ENCODE measurements at regions not wholly inside any gene's neighbourhood (a gene's known extent, or its start where the extent isn't known, plus 50 kb on each side); places are given as distances from the start of the nearest gene placed in this dataset.

DNA sequence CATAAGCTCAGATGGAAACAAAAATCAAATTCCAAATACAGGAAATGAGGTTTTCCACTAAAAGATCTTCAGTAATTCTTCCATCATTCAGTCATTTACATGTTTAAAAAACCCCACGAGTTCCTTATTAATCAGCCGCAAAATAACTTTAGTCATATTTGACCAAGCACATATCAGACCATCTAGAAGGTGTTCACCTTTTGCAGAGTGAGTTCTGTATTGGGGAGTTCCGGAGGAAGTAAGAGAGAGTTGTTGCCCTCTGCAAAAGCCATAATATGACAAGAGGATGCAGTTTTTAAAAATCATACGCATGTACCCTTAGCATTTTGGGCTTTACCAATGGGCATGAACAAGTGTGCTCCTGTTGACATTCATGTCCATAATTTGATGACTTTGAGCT is 61.6 kb downstream of the CCR1 start:
- Mint-ChIP-seq H3K27me3 (ENCODE audit: low read depth) (peaks cover 3% of the 10 kb centered on the region), H3K4me1 (ENCODE audit: low read depth) (peaks cover 13% of the 10 kb centered on the region), H3K9me3 (no peaks in the 10 kb centered on the region), H3K4me3 (no peak overlapping the region), H3K36me3 (ENCODE audit: insufficient read depth) (no peaks in the 10 kb centered on the region)
- ATAC-seq = no peak
- DNase-seq = no peak

DNA sequence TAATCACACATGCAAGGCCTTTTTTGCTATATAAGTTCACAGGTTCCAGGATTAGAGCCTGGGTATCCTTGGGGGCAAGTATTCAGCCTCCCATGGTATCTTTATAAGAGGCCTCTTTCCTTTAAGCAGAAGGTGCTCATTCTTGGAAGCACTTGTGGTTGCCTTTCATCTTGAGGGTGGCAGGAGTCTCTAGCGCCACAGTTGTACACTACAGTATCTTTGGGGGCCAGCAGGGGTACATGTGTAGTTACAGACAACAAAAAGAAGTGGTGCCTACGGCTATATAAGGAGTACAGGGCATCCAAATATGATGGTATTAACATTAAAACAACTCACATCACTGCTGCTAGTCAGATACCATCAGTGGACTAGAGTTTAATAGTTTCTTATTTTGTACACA is 62.1 kb downstream of the CCR1 start:
- Mint-ChIP-seq H3K4me1 (ENCODE audit: low read depth) (peaks cover 13% of the 10 kb centered on the region), H3K4me3 (no peak overlapping the region), H3K9me3 (peaks cover 1% of the 10 kb centered on the region), H3K27me3 (ENCODE audit: low read depth) (peaks cover 3% of the 10 kb centered on the region), H3K36me3 (ENCODE audit: insufficient read depth) (no peaks in the 10 kb centered on the region)
- no peak for DNase-seq
- no peak for ATAC-seq

DNA sequence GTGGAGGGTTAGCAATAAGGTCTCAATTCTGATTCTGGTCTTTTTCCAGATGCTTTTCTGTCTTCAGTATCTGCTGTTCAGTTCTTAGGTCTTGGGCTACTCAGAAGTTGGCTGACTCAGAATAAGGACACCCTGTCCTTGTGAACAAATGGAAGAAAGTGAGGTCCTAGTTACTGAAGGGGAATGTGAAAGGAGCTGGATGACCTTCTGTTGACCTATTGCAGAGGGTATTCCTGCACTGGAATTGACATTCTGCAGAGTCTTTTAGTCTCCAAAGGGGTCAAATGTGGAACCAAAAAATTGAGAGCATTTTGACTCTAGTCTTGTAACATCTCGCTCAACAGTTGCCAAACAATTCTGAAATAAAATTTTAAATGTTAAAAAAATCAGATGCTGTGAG is 63.0 kb downstream of the CCR1 start:
- no peak for DNase-seq
- H3K9me3 Mint-ChIP-seq = peaks cover 3% of the 10 kb centered on the region
- peaks cover 13% of the 10 kb centered on the region for H3K4me1 Mint-ChIP-seq (ENCODE audit: low read depth)
- no peaks in the 10 kb centered on the region for H3K36me3 Mint-ChIP-seq (ENCODE audit: insufficient read depth)
- peaks cover 3% of the 10 kb centered on the region for H3K27me3 Mint-ChIP-seq (ENCODE audit: low read depth)
- H3K4me3 Mint-ChIP-seq = no peak overlapping the region
- ATAC-seq = no peak

DNA sequence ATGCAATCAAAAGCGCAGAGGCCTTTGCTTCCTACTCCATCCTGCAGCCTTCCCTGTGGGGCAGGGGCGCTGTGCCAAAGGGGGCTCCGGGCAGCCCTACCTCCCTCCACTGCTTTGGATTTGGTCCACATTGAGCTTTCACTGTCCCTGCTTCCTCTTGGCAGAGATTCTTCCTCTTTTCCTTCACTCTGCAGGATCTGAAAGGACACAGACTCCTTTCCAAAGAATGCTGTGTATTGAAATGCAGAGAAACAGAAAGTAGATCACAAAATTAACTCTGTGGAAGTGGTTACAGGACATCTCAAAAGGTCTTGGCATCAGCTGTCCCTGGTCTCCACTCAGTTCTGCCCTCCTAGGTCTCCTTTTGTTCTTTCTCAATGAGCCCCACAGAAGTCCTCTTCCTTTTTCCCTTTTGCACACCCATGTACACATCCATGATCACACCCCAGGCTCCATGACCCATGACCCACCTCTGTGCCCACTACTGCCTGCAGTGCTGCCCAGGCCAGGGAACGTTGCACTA is 64.1 kb downstream of the CCR1 start:
- Mint-ChIP-seq H3K27me3 (ENCODE audit: low read depth) (peaks cover 3% of the 10 kb centered on the region), H3K9me3 (peaks cover 3% of the 10 kb centered on the region), H3K4me1 (ENCODE audit: low read depth) (peaks cover 13% of the 10 kb centered on the region), H3K36me3 (ENCODE audit: insufficient read depth) (no peaks in the 10 kb centered on the region), H3K4me3 (no peak overlapping the region)
- DNase-seq = no peak
- ATAC-seq = no peak

DNA sequence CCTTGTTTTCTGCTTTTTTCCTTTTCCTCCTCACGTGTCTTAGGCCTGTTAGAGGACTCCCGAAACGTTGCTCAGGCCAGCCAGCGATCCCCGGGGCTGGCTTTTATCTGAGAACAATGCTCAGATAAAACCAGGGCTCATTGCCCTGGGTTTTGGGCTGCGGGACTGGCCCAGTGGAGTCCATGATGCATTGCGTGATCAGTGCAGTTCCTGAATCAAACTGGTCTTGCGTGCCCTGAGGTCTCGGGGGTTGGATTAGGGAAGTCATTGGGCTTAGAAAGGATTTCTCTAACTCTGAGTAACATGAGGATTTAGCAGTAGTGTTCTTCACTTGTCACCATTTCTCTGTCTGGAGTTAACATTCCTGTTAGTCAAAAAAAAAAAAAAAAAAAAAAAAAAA is 66.3 kb downstream of the CCR1 start:
- Mint-ChIP-seq H3K27me3 (ENCODE audit: low read depth) (peaks cover 3% of the 10 kb centered on the region), H3K4me3 (no peak overlapping the region), H3K9me3 (peaks cover 3% of the 10 kb centered on the region), H3K4me1 (ENCODE audit: low read depth) (peaks cover 11% of the 10 kb centered on the region), H3K36me3 (ENCODE audit: insufficient read depth) (no peaks in the 10 kb centered on the region)
- ATAC-seq (no peak), DNase-seq (no peak)

DNA sequence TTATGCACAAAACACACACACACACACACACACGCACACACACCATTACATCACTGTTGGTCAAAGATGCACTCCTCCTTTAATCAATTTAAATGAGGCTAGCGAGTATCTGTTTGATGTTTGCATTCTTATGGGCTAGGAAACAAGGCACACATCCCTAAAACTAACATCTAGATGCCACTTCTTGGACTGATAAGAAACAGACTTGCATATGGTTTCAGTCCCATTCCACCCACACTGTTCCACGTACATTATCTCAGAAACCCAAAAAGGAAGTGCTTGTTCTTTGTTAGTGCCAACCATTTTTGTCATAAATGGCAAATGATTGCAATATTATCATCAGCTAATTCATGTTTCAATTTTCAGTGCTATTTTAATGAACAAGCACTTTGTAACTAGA is 69.5 kb downstream of the CCR1 start:
- DNase-seq (no peak), ATAC-seq (no peak)
- Mint-ChIP-seq H3K9me3 (peaks cover 3% of the 10 kb centered on the region), H3K27me3 (ENCODE audit: low read depth) (no peaks in the 10 kb centered on the region), H3K4me1 (ENCODE audit: low read depth) (no peaks in the 10 kb centered on the region), H3K36me3 (ENCODE audit: insufficient read depth) (no peaks in the 10 kb centered on the region), H3K4me3 (no peak overlapping the region)

DNA sequence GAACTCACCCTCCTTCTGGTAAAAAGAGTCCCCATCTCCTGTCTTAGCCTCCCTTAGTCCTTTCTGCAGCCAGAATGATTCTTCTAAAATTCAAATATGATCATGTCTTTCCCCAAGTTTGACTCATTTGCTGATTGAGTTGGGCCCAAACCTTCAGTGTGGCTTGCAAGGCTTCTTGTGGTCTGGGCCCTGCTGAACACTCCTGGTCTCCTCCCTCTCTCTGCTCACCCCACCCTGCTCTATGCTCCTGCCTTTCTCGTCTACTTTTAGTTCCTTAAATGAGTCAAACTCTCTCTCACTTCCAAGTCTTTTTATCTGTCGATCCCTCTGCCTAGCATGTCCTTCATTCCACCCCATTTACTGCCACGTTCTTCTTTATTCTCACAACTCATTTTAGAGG is 72.6 kb downstream of the CCR1 start:
- Mint-ChIP-seq H3K9me3 (no peaks in the 10 kb centered on the region), H3K27me3 (ENCODE audit: low read depth) (no peaks in the 10 kb centered on the region), H3K4me1 (ENCODE audit: low read depth) (peaks cover 3% of the 10 kb centered on the region), H3K4me3 (no peak overlapping the region), H3K36me3 (ENCODE audit: insufficient read depth) (no peaks in the 10 kb centered on the region)
- no peak for ATAC-seq
- no peak for DNase-seq

DNA sequence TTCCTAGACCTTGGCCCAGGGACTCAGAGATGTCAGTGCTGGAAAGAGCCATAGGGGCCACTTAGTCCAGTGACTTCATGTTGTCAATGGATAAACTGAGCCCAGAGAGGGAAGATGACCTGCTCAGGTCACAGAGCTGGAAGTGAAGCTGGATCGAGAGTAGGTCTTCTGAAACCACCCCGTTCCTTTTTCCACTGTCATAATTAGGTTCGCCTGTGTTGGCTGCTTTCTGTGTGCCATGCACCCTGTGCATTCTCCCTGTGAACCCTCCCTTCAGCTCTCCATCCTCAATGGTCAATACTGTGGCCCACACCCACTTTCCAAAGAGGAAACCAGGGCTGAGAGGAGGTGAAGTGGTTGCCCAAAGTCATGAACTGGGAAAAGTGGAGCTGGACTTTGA is 74.8 kb downstream of the CCR1 start:
- Mint-ChIP-seq H3K4me1 (ENCODE audit: low read depth) (peaks cover 19% of the 10 kb centered on the region), H3K9me3 (no peaks in the 10 kb centered on the region), H3K27me3 (ENCODE audit: low read depth) (no peaks in the 10 kb centered on the region), H3K36me3 (ENCODE audit: insufficient read depth) (no peaks in the 10 kb centered on the region), H3K4me3 (no peak overlapping the region)
- no peak for ATAC-seq
- DNase-seq = no peak

DNA sequence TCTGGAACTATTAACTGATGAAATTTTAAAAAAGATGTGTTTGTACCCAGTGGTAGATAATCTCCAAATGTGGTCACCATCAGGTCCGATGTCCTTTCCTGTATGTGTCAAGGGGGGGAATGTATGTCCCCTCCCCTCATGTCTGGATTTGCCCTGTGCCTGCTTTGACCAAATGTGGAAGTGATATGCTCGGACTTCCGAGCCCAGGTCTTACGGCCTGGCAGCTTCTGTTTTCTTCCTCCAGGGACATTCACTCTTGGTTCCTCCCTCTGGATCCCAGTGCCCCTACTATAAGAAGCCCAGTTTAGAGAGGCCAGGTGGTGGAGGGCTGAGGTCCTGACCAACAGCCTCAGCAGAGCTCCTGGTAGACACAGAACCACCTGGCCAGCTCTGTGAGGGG is 75.5 kb downstream of the CCR1 start:
- H3K4me3 Mint-ChIP-seq = no peak overlapping the region
- no peaks in the 10 kb centered on the region for H3K27me3 Mint-ChIP-seq (ENCODE audit: low read depth)
- H3K9me3 Mint-ChIP-seq = no peaks in the 10 kb centered on the region
- ATAC-seq (no peak), DNase-seq (no peak)
- H3K36me3 Mint-ChIP-seq (ENCODE audit: insufficient read depth) = no peaks in the 10 kb centered on the region
- peaks cover 19% of the 10 kb centered on the region for H3K4me1 Mint-ChIP-seq (ENCODE audit: low read depth)

DNA sequence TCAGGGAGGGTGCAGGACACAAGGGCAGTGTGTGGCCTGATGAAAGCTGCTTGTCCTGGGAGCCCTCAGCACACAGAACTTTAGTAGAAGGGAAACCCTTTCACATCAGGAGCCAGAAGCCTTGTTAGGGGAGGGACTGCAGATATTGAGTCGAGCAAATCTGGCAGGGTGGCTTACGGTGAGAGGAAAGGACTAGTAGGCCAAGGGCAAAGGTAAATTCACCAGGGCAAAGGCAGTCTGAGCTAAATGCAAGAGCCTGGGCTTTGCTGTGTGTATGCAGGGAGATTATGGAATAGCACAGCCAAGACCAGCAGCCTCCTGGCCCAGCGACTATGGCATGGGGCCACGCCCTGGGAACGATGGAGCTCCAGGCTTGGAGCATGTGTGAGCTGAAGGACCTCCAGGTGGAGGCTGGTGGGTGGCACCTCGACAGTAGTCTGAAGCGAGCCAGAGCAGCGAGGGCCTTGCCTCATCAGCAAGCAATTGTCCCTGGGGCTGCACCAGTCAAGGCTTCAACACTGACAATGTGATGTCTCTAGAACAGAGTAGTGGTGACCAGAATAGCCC is 76.1 kb downstream of the CCR1 start:
- no peak overlapping the region for H3K4me3 Mint-ChIP-seq
- H3K4me1 Mint-ChIP-seq (ENCODE audit: low read depth) = peaks cover 19% of the 10 kb centered on the region
- ATAC-seq = no peak
- no peaks in the 10 kb centered on the region for H3K9me3 Mint-ChIP-seq
- no peaks in the 10 kb centered on the region for H3K27me3 Mint-ChIP-seq (ENCODE audit: low read depth)
- no peak for DNase-seq
- no peaks in the 10 kb centered on the region for H3K36me3 Mint-ChIP-seq (ENCODE audit: insufficient read depth)

DNA sequence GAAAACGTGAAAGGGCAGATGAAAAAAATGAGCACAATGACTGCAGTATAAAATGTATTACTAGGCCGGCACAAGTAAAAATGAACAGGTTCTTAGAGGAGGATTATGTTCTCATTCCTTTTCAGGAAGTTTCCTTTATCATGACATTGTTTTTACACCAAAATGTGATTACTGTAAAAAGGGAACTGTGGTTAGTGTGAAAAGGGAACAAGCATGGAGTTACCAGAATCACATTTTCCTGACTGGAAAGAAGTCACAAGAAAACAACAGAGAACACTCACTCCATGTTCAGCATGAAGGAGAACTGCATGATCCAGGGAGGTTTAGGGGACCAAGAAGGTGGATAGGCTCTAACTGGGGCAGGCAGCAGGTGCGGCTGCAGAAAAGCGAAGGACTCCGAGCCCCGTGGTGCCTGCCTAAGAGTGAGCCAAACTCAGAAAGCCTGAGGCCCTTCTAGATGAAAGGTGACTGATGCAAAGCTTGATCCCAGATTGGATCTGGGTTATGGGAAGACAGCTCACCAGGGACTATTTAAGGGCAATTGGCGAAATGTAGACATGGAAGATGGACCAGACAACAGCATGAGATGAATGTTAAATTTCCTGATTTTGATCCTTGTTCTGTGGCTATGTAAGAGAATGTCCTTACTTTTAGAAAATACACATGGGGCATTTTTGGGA is 77.3 kb downstream of the CCR1 start:
- Mint-ChIP-seq H3K27me3 (ENCODE audit: low read depth) (no peaks in the 10 kb centered on the region), H3K4me3 (no peak overlapping the region), H3K36me3 (ENCODE audit: insufficient read depth) (no peaks in the 10 kb centered on the region), H3K4me1 (ENCODE audit: low read depth) (peaks cover 19% of the 10 kb centered on the region), H3K9me3 (no peaks in the 10 kb centered on the region)
- DNase-seq (no peak), ATAC-seq (no peak)

DNA sequence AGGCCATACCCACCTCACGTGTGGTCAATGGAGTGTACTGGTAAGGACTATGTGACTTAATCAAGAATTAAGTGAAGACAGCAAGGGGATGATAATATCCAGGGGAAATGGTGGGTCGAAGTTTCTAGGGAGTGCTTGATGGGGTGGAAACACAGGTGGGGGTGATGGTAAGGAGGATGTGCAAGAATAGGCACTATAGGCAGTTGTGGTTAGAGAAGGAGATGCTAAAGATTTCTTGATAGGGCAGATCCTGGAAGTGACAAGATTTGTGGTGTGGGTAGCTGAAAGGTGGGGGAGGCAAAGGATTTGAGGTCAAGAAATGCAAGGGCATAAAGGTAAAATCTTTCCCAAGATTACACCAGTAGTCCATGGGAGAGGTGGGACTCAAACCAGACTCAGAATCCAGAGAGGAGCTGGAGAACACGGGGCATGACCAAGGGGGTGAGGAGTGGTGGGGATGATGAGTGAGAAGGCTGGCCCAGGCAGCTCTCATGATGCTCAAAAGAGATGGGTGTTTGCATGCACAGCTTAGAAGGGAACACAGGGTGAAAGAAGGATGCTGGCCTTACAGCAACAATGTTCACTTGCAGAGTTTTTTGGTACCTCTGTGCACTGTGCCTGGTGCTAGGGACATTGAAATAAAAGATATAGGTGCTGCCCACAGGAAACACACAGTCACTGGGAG is 78.4 kb downstream of the CCR1 start:
- Mint-ChIP-seq H3K27me3 (ENCODE audit: low read depth) (peaks cover 2% of the 10 kb centered on the region), H3K36me3 (ENCODE audit: insufficient read depth) (no peaks in the 10 kb centered on the region), H3K9me3 (no peaks in the 10 kb centered on the region), H3K4me1 (ENCODE audit: low read depth) (peaks cover 19% of the 10 kb centered on the region), H3K4me3 (no peak overlapping the region)
- DNase-seq (no peak), ATAC-seq (no peak)

DNA sequence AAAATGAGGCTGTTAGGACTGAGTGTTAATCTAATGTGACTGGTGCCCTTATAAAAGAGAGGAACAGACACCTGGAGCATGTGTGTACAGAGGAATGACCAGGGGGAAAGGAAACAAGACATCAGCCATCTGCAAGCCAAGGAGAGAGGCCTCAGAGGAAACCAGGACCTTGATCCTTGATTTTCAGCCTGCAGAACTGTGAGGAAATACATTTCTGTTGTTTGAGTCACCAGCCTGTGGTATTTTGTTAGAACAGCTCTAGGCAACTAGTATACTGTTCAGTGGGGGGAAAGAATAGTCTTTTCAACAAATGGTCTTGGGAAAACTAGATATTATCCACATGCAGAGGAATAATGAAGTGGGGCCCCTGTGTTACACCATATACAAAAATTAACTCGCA is 80.6 kb downstream of the CCR1 start:
- no peaks in the 10 kb centered on the region for H3K36me3 Mint-ChIP-seq (ENCODE audit: insufficient read depth)
- DNase-seq = no peak
- H3K4me1 Mint-ChIP-seq (ENCODE audit: low read depth) = peaks cover 19% of the 10 kb centered on the region
- no peak for ATAC-seq
- no peaks in the 10 kb centered on the region for H3K9me3 Mint-ChIP-seq
- H3K4me3 Mint-ChIP-seq = no peak overlapping the region
- H3K27me3 Mint-ChIP-seq (ENCODE audit: low read depth) = peaks cover 2% of the 10 kb centered on the region

DNA sequence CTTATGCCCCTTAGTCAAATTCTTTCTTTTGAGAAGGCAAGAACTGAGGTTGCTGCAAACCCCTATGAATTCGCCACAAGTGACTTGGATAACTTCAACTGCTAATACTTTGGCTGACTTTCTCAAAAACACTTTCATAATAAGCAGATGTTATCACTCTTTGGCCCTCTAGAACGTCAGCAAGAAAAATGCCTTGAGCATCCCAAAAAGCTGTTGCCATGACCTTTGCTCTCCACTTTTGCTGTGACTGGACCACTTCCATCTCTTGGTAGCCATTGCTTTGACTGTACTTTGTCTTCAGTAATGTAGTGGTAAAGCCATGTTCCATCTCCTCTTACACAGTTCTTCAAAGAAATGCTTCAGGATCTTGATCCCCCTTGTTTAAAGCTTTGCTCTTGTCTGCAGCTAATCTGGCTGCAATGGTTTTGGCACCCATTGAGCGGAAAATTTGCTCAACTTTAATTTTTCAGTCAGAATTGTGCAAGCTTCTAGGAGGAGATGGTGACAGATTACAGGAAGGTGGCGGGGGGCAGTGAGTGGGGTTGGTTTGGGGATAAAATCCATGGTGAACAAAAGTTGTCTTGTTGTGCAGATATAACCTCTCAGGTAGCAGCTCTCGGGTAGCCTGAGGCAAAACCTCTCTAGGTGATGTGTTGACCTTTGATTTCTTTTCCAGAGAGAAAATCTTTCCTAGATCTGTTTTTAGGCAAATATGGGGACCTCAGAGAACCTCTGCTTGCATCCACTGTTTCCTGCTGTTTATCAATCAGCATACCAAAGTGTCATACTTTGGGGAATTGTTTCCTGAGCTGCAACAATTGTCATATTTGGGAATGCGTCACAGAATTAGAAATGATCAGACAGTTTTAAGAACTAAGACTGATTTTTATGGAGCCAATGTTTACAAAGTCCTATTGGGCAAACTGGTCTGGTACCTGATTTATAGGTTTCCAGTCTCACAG is 83.6 kb downstream of the CCR1 start:
- DNase-seq (no peak), ATAC-seq (no peak)
- H3K4me3 Mint-ChIP-seq = no peak overlapping the region
- no peaks in the 10 kb centered on the region for H3K9me3 Mint-ChIP-seq
- H3K36me3 Mint-ChIP-seq (ENCODE audit: insufficient read depth) = no peaks in the 10 kb centered on the region
- H3K4me1 Mint-ChIP-seq (ENCODE audit: low read depth) = peaks cover 7% of the 10 kb centered on the region
- peaks cover 7% of the 10 kb centered on the region for H3K27me3 Mint-ChIP-seq (ENCODE audit: low read depth)

All from activated T-cell treated with anti-CD3 and anti-CD28 coated beads, Interleukin-2, amount 50 U/mL, for 4 hours (primary cell).